ENCODE measurements at regions not wholly inside any gene's neighbourhood (a gene's known extent, or its start where the extent isn't known, plus 50 kb on each side); places are given as distances from the start of the nearest gene placed in this dataset.

DNA sequence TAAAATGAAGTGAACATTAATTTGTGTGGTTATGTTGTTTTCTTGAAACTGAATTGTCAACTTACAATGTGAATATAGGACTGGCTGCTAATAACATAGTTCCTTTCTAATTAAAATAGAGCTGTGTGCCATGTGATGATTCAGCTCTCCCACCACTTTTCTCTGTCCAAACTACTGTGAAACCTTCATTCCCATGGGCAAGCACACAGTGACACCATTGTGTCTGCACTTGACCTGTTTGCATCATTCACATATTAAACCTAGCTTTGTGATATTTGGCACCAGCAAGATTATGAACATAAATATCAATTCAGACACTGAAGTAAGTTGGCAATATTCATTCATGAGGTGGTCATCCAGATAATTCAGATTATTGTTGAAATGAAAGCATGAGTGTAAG, 78.8 kb upstream of the TCF12 start:
- no peak overlapping the region for H3K4me3 Mint-ChIP-seq
- no peak for DNase-seq
- no peak for TF ChIP-seq CTCF (conservative IDR thresholded peaks at IDR 0.05)
- no peak overlapping the region for H2BK120ac ChIP-seq (ENCODE audit: low read depth, low read length, poor library complexity, severe bottlenecking)
- H3K4me2 ChIP-seq (ENCODE audit: insufficient read depth, insufficient read length, low read length) = no peak overlapping the region
- H3K79me2 ChIP-seq (ENCODE audit: insufficient read depth, low read length) = no peaks in the 10 kb centered on the region
- no peaks in the 10 kb centered on the region for H3K9me3 Mint-ChIP-seq
- H4K91ac ChIP-seq (ENCODE audit: insufficient read length, low read depth, low read length) = no peak overlapping the region
- no peaks in the 10 kb centered on the region for H3K36me3 Mint-ChIP-seq (ENCODE audit: insufficient read depth in 1 of 3, low read depth in 3 of 3)
- no peaks in the 10 kb centered on the region for H3K4me1 Mint-ChIP-seq
- no peaks in the 10 kb centered on the region for H3K27me3 Mint-ChIP-seq (ENCODE audit: low read depth)
- H2BK15ac ChIP-seq (ENCODE audit: low read depth, low read length) = no peak overlapping the region
- H2BK5ac ChIP-seq (ENCODE audit: insufficient read length, low read length) = no peak overlapping the region
- no peak overlapping the region for H3K4ac ChIP-seq (ENCODE audit: low read depth, low read length)
- no peak overlapping the region for H2BK20ac ChIP-seq (ENCODE audit: low read depth, low read length, poor library complexity, severe bottlenecking)
- H2AK5ac ChIP-seq (ENCODE audit: insufficient read length, low read length) = no peak overlapping the region
- H3K79me1 ChIP-seq (ENCODE audit: insufficient read depth, low read depth, low read length, poor library complexity, severe bottlenecking) = no peaks in the 10 kb centered on the region
- H2BK12ac ChIP-seq (ENCODE audit: insufficient read length, low read depth, low read length) = no peak overlapping the region
- H3K9me3 ChIP-seq (ENCODE audit: control insufficient read depth, low read depth, low read length) = no peaks in the 10 kb centered on the region
- H2AFZ ChIP-seq (ENCODE audit: low read length) = no peak overlapping the region
- H4K8ac ChIP-seq (replicated peaks; ENCODE audit: insufficient read length, low read depth, low read length) = no peak overlapping the region
- no peak overlapping the region for H4K5ac ChIP-seq (ENCODE audit: insufficient read length, low read depth, low read length)
- H3K27me3 ChIP-seq (ENCODE audit: insufficient read depth, low read length) = no peaks in the 10 kb centered on the region
- H3K23me2 ChIP-seq (ENCODE audit: insufficient read length, low read depth, low read length, poor library complexity, severe bottlenecking) = no peaks in the 10 kb centered on the region
- no peak overlapping the region for H3K18ac ChIP-seq (ENCODE audit: insufficient read length, low read depth, low read length)
- H3K4me1 ChIP-seq (ENCODE audit: insufficient read depth, low read length) = no peaks in the 10 kb centered on the region
- no peak overlapping the region for H3K23ac ChIP-seq (ENCODE audit: insufficient read length, low read depth, low read length)
- H3K27ac ChIP-seq (ENCODE audit: insufficient read length, low read depth, low read length) = no peak overlapping the region
- no peak overlapping the region for H3K14ac ChIP-seq (ENCODE audit: insufficient read depth, low read length)
- H3T11ph ChIP-seq (ENCODE audit: low read length) = no peak overlapping the region
- no peaks in the 10 kb centered on the region for H4K20me1 ChIP-seq (ENCODE audit: control insufficient read depth, insufficient read depth, insufficient read length)
- no peak overlapping the region for H3K27ac Mint-ChIP-seq
- H3K9ac ChIP-seq (ENCODE audit: extremely low read depth, insufficient read length, low read length) = no peak overlapping the region
- no peak overlapping the region for H3K56ac ChIP-seq (ENCODE audit: insufficient read length, low read depth, low read length)
